KBM-7 (cell line): ENCODE measurements at regions not wholly inside any gene's neighbourhood (a gene's known extent, or its start where the extent isn't known, plus 50 kb on each side); places are given as distances from the start of the nearest gene placed in this dataset.

ENCODE experiments used
- DNase-seq: peaks from one replicate; pipeline ENCODE4 v3.0.0-alpha.2; 2015
- in situ Hi-C: fragments of 300-500 bp; cut with MboI; formaldehyde crosslinking; loops from 2 replicates; pipeline ENCODE4 v1.14.3; 2020; ENCODE audit warnings: low sequenced_read_pairs, low pct_unique_long_range_greater_than_20kb, mixed read lengths

DNA sequence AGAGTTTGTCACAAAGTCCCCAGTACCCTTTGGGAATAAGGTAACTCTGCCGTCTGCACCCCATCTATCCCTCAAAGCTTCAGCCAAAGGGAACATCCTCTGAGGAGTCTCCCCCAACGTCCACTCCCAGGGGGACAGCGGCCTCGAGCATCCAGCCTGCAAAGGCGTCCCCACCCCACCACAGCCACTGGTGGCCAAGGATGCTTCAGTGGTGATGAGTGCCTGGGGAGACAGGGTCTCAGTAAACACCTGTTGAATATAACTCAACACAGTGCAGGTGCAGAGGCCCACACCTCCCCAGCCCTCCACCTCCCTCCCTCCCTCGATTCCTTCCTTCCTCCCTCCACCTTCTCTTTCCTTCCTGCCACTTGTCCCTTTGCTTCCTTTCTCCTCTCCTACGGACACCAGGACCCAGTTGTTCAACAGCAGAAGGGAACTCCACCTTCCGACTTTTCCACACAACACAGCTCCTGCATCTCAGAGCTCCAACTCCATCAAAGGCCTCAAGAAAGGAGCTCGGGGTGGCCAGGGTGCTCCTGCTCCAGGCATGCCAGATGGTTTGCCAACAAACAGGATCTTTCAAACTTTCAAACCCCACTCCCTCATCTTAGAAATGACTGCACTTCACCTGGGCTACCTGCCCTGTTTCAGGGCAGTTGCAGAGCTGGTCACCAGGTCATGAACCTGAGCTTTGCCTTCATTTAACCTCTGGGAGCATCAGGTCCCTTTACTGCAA lies 87.8 kb upstream of the SNTG2 start:
- no peak for DNase-seq

DNA sequence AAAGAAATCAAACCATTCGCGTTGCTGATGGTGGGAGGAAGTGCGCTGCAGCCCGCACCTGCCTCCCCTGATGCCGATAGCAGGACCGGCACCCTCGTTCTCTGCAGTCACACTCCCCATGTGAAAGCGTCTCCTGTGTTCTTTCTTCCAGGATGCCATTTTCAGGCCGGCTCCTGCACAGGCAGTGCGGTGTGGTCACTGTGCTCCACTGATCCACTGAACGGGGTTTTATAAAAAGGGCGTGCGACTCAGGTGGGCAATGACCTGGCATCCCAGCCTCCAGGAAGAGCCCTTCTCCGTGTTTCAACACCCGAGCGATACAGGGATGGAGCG lies 88.3 kb upstream of the SNTG2 start:
- in situ Hi-C loops = no loop called here

More for the DNA sequence above, 87.8 kb upstream of the SNTG2 start:
- in situ Hi-C loops = no loop called here

DNA sequence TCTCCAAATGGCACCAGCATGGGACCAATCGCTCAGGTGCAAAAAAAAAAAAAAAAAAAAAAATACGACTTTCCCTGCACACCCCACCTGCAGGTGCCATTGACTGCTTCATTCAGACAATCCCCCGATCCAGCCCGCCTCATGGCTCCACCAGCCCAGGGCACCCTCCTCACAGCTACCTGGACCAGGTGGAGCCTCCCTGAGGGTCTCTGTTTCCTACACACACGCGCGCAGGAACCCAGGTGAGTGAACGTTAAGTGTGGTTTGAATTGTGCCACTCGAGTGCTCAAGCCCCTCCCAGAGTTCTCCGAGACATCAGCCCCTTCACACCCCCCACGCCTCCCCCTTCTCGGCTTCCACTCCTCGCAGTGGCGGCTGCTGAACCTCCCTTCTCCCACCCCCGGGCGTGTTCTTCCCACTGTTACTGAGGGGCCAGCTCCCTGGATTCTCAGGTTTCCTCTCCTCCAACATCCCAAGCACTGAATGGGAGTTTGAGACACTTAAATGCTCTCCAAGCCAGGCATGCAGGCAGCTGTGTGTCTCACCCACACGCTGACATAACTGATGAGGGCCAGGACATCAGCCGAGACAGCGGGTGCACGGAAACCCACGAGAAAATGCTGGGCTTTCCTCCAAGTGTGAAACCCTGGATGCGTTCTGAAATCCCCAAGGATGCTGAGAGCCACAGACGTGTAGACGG lies 88.8 kb upstream of the SNTG2 start:
- in situ Hi-C loops = no loop called here

More for the DNA sequence above, 88.3 kb upstream of the SNTG2 start:
- DNase-seq = no peak

DNA sequence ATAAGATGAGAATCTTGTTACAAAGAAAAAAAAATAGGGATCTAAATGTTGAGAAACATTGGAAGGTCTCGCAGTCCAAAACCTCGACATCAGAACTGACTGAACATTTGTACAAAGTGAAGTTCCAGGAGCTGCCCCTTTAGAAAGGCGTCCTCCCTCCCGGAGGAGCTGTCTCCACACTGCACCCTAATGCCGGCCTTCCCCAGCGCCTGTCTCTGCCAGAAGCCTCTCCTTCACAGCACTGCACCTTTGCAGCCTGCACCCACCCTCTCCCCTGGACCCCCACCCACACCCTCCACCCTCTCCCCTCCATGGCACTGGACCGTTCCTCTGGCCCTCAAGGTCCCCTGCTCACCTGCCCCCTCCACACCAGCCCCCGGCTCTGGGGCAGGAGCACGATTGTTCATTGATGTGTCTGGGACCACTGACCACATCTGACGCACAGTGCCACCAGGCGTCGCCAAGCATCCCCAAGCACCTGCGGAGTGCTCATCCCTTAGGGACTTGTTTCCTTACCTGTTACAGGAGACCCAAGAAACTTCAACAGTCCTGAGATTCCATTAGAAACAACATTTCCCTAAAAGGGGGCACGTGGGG lies 90.3 kb upstream of the SNTG2 start:
- no peak for DNase-seq
- in situ Hi-C loops = no loop called here

More for the DNA sequence above, 88.8 kb upstream of the SNTG2 start:
- DNase-seq = no peak

DNA sequence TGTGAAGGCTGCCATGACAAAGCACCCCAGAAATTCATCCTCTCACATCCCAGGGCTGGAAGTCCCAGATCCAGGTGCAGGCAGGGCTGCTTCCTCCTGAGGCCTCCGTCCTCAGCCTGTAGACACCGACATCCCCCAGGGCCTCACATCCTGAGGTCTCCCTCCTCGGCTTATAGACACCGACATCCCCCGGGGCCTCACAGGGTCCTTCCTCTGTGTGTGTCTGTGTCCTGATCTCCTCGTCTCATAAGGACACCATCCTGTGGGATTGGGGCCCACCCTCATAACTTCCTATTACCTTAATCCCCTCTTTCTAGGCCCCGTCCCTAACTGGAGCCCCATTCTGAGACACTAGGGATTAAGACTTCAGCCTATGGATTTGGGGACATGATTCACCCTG lies 92.0 kb upstream of the SNTG2 start:
- in situ Hi-C loops = no loop called here
- no peak for DNase-seq

DNA sequence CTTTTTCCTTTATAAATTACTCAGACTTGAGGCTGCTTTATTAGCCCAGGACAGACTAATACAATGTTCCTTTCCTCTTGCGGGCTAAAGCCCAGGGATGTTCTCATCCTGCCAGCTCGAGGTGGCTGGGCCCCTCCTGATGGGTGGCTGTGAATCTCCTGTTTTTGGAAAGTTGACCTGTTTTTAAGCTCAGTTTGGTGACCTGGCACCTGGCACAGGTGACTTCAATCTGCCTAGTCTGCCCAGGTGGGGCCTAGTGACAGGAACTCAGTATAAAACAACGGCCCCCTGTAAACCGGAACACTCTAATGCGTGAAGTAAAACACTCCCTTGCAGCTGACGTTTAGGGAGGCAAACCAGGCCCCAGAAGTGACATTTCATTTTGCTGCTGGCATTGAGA lies 92.7 kb upstream of the SNTG2 start:
- in situ Hi-C loops = no loop called here

DNA sequence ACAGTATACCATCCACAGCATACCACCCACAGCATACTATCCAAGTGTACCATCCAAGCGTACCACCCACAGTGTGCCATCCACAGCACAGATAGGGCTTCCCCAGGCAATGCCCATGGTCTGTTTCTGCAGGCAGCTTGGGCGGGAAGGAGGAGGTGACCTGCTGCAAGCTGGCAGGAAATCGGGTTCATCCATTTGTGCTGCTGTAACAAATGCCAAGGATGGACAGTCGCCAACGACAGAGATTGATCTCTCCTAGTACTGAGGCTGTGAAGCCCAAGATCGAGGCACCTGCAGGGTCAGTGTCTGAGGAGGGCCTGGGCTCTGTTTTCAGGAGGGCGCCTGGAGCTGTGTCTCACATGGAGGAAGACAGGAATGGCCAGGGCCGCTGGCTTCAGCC lies 93.6 kb upstream of the SNTG2 start:
- DNase-seq = no peak
- in situ Hi-C loops = no loop called here

More for the DNA sequence above, 92.7 kb upstream of the SNTG2 start:
- DNase-seq = no peak

DNA sequence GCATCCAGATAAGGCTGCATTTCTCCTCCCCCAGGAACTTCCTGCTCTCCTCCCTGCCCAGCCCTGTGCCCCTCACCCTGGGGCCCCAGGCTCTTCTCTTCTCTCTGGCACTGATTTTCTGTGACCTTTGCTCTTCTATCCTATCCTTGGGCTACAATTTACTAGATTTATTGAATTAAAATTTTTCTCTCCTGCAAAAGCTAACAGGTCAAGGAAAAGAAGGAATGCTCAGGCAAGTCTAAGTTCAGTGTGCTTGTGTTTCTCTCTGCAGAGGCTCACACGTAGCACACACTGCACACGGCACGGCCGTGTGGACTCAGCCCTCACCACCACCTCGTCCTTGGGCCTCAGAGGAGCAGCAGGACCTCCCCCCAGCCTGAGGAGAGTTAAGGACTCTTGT lies 94.2 kb upstream of the SNTG2 start:
- in situ Hi-C loops = no loop called here
- DNase-seq = no peak

DNA sequence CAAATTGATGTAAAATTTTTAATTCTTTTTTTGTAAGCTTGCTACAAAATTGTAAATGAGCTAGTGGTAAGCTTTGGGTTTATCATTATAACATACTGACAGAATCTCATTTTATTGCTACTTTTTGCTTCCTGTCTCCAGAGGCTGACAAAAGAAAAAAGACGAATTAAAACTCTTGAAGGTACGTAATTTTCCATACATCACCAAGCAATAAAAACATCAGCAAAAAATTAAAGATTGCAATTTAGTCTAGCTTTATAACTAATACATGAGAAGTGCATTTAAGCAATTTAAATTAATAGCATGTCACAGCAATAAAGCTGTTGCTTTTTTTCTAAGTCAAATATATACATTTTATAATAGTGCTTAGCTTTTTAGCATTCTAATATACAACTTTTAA lies 94.6 kb upstream of the SNTG2 start:
- no peak for DNase-seq
- in situ Hi-C loops = no loop called here

DNA sequence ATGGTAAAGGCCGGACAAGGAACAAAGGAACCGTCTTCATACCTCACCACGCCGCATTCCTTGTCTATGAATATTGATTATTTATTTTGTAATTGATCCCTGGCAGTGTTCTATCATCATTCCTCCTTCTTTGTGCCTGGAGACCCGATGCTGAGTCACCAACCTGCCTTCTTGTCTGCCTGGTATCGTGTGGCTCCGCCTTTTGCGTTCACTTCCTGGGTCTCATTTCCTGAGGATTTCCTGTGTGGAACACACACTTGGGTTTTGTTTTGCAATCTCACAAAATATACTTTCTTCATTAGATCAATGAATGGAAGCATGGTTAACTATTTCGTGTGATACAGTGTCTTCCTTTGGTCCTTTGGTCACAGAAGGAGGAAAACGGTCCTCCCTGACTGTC lies 95.5 kb upstream of the SNTG2 start:
- no peak for DNase-seq
- in situ Hi-C loops = no loop called here

DNA sequence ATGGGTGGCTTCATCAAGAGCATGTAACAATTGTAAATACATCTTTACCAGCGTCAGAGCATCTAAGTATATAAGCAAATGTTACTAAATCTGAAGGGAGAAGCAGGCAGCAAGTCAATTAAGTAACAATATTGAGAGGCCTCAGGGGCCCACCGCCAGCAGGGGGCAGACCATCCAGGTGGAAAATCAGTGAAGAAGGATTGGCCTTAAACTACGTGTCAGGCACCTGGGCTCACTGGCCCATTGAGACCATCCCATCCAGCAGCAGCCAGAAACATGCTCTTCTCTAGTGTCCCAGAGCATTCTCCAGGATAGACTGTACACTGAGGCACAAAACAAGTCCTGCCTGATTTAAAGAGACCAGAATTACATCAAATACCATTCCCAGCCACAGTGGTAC lies 96.2 kb upstream of the SNTG2 start:
- peak; percentile 20 for DNase-seq
- in situ Hi-C loops = no loop called here

DNA sequence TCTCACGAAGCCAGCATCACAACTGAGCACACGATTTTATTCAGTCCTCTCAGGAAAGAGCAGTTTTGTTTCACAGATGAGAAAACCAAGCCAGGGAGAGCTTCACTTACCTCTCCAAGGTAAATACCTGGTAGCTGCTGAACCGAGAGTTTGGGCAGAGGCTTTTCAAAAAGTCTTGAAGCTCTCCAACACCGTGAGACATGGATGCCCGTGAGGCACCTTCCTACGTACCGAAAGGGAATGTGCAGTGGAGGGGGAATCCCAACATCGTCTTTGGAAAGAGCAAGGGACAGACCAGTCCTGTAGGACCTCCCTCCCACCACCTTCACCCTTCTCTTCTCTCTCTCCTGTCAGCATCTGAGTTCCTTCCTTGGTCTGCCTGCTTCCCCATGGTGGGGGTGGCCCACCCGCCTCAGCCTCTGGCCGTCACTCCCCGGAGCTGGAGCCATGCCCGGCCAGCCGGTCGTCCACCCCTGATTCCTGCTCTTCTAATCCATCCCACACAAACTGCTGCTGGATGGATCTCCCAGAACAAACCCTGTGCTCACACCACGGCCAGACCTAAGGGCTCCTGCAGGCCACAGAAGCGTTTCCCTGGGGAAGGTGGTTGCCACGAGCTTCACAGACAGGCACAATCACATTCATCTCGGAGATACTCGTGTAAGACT lies 97.3 kb upstream of the SNTG2 start:
- DNase-seq = no peak
- in situ Hi-C loops = no loop called here

DNA sequence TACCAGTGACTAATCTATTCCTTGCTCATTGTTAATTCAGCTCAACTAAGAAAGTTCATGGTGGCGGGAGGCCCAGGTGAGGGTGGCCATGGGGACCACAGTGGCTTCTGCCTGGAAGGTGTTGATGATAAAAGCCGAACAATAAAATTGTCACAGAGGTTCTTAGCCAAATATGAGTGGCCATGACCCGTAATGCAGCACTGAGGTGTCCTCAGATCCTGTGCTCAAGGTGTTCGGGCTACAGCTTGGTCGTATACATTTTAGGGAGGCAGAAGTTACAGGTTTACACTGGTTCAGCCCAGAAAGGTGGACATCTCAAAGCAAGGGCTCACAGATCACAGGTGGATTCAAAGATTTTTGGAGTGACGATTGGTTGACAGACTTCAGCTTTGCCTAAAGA lies 98.5 kb upstream of the SNTG2 start:
- in situ Hi-C loops = no loop called here
- no peak for DNase-seq

DNA sequence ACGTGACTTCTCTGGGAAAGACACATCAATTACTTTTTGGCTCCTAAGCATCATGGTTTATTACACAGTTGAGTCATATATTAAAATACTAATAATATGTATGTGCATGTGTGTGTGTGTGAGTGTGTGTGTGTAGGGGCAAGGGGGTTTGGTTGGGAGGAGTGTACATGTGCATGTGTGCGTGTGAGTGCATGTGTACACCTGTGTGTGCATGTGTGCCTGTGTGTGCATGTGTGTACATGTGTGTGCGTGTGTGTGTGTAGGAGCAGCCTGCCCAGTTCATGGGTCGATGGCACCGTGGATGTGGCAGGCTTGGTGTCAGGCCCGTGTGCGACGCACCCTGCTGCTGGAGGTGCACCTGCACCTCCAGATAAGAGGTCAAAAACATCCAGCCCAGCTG lies 99.0 kb upstream of the SNTG2 start:
- in situ Hi-C loops = no loop called here
- DNase-seq = no peak

DNA sequence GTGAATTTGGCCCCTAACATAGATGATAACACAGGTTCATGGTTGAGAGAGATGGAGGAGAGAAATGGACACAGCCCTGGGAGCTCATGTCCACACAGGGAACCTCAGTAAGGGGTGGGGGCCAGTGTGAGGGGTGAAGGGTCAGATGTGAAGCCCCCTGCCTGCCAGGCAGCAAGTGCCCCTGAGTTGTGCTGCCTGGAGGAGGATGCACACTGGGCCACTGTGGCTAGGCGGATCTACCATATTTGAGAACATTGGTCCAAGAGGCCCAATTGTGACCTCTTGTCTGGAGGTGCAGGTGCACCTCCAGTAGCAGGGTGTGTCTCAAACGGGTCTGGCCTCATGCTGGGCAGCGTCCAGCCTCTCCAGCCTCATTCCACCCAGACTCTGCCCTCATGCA lies 99.6 kb upstream of the SNTG2 start:
- in situ Hi-C loops = no loop called here

DNA sequence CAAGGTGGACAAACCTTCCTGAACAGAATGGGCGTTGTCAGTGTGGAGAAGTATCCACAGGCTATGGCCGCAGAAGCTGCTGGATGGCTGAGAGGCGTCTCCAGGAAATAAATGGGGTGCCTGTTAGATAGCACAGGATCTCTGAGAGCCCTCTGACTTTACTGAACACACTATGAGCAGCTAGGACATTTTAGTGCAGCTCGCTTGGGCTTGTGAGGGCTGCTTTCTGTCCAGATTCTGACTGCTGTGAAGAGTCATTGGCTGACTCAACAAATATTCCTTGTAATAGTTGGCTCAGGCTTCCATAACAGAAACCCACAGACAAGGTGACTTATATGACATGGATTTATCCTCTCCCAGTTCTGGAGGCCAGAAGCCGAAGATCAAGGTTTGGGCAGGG lies 100.2 kb upstream of the SNTG2 start:
- no peak for DNase-seq
- in situ Hi-C loops = no loop called here

More for the DNA sequence above, 99.6 kb upstream of the SNTG2 start:
- DNase-seq = no peak

DNA sequence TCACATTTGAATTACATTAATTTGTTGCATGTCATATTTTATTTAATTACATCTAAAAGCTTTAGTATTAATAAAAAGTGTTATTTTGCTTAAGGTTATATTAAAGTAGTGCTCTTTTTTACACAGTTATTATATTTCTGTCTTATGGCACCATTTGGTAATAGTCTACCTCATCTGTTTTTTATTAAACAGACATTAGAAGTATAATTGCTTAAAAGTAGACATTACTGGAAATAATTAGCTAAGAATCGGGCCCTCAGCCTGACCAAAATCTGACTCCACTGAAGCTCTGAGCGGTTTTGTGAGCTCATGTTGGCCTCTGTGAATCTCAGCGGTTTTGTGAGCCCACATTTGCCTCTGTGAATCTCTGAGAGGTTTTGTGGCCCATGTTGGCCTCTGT lies 102.5 kb upstream of the SNTG2 start:
- in situ Hi-C loops = no loop called here

DNA sequence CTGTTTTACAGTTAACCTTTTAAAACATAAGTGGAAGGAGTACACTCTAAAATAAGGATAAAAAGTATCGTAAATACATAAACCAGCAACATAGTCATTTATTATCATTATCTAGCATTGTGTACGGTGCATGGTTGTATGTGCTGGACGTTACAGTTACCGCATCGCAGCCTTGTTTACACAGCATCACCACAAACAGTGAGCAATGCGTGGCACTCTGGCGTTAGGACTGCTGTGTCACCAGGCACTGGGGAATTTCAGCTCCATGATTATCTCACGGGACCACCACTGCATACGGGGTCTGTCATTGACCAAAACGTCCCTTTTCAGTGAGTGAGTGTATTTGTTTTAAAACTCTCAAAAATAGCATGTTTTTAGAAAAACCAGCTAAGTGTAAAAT lies 103.0 kb upstream of the SNTG2 start:
- DNase-seq = no peak
- in situ Hi-C loops = no loop called here

More for the DNA sequence above, 102.5 kb upstream of the SNTG2 start:
- DNase-seq = no peak

DNA sequence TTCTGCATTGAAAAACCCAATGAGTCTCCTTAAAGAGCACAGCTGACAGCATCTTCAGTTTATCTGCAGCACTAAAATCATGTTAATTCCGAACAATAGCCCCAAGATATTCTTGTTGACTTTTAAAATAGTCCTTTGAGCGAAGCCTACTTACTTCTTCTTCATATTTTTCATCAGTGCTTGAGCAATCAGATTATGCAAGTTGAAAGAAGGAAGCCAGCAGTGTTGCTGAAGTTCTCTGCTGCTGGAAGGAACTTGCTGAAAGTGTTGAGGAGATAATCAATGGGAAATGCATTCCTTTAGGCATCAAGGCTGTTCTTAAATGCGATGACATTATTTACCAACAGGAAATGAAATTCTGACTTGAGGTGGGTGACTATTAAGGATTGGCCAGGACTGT lies 105.9 kb upstream of the SNTG2 start:
- DNase-seq = no peak
- in situ Hi-C loops = no loop called here

DNA sequence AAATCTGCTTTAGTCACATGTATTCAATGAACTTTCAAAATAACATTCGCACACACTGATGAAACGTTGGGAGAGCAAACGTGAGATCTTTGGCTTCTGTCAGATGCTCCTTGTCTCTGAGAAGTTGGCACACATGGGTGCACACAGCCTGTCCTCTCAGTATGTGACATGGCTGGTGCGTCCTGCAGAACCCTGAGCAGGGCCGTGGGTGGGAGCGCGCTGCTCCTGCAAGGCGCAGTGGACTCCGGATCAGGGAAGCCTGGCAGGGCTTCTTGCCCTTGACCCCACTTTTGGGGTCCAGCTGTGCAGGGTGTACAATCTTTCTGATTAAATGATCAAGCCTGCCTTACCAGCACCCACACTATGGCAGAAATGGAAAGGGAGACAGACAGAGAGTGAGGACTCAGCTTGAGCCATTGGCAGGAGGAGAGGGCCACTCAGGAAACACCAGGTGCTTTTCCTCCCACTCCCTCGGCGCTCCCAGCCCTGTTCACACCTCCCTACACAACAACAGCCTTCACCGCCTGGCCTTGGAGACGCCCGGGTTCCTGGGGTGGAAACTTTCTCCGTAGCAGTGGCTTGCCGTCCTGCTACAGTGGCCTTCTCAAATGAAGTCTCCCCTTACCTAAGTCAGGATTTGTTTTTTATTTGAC lies 108.4 kb upstream of the SNTG2 start:
- in situ Hi-C loops = no loop called here
- no peak for DNase-seq
